ENCODE measurements at regions not wholly inside any gene's neighbourhood (a gene's known extent, or its start where the extent isn't known, plus 50 kb on each side); places are given as distances from the start of the nearest gene placed in this dataset.
"Not testable (repeated sequence)": the region's sequence is repeated elsewhere in the genome, so short reads cannot be mapped to it uniquely, and the experiment has no call there.

DNA sequence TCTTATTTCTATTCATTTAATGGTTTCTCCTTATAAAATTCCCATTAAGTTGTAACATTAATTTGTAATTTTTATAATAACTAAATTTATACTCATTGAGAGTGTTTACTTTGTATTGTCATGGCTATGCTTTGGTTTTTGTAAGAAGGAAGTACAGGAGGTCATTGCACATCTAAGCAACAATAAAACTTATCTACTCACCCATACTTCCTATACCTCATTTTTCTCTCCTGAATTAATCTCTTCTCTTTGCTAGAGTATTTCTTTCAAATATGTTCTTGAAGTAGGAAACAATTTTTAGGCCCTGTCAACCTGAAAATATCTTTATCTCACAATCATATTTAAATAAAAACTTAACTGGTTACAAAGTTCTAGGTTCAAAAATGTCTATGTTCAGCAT lies 95.4 kb upstream of the WDR11 start:
- DNase-seq (ENCODE audit: low spot score): no peak

DNA sequence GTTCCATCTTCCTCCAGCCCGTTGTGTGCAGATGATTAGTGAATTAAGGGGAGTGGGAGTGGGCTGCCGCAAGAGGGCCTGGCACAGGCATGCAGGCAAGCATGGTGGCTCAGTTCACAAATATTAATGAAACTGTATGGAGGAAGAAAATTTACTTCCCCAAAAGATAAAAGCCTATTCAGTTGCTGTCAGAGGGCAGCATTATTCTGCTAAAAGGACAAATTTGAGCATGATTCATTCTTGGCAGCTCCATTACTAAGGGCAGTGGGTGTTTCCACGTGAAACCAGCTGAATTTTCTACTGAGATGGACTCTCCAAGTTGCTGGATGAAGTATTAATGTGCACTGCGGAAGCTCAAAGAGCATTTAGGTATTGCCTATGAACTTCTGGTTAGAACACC lies 90.9 kb upstream of the WDR11 start:
- DNase-seq (ENCODE audit: low spot score): no peak

DNA sequence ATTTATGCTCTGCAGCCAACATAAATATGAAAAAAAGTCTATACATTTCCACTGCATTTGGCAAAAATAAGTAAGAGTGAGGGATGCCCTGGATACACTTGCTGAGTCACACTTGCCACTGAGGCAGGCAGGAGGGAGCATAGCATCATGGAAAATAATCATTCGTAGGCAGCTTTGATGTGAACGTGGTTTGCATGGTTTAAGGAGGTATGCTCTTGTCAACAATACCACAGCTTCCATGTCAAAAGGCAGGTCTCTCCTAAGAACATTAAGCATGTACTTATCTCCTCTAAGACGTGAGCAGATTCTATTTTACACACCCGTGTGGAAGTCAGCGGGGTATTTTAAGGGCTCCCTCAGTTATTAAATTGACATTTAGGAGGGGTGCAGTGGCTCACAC lies 89.2 kb upstream of the WDR11 start:
- no peak for DNase-seq (ENCODE audit: low spot score)

DNA sequence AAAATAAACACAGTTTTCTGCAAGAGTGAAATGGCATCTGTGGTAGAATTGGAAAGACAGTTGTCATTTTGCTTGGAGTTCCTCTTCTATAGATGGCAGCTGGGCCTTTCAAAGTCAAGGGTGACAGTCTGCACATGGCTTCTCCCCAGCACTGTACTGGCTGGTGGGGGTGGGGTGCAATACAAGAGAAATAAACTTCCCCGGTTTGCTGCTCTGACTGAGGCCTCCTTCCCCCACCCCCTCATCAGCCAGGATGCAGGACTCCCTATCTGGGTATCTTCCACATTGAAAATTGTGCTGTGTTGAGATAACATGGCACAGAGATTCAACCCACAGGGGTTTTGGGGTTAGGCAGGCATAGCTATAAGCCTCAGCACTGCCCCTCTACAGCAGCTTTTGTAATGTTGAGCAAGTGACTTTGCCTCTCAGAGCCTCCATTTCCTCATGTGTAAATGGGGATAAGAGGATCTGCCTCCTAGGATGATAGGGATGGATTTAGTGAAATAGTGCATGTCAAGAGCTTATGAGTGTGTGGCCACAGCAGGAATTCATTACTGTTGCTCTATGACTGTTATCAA lies 85.8 kb upstream of the WDR11 start:
- DNase-seq (ENCODE audit: low spot score): no peak

DNA sequence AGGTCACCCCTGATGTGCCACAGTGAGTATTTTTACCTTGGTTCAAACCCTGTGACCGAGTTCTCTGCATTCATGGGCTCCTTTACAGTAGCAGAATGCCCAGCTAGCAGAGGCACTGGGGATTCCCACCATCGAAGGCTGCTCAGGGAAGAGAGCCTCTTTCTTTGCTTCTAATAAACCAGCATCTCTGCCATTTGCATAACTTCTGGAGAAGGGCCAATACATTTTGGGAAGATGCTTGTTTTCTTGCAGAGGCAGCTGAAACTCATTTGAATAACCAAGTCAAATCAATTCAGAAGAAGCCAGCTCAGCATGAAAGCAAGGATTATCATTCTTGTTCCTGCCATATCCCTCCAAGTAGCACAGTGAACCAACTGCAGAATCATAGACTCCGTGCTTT lies 82.9 kb upstream of the WDR11 start:
- no peak for DNase-seq (ENCODE audit: low spot score)

DNA sequence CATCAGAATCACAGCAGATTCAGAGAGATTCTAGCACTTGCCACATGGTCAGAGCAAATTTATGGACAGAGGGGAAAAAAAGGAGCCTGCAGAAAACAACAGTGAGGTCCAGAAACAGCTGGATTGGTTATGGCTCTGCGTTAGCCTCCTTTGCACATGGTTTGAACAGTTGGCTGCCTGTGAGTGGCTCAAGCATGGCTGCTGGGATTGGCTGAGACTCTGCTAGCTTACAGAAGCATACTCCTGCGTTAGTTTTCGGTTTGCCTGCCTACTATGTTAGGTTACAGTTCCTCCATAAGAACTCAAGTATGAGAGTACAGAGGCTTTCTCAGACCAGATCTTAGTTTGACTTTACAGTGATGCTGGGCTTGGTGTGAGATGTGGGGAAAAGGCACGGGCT lies 80.7 kb upstream of the WDR11 start:
- DNase-seq (ENCODE audit: low spot score): no peak

DNA sequence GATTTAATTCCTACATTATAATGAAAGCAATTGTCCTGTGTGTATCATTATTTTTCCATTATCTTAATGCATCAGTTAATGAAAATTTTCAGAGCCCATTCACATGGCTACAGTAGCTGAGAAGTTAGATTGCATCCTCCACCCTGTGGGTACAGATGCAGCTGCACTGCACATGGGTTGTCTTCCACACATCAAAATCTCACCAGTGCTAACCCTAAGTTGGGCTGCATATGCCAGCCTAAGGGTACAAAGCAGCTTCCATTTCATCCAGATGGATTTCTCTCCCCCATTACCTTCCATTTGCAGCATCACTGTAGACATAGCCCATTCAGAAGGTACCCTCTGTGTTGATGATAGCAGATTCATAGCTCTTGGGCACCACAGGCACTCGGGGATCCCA lies 74.7 kb upstream of the WDR11 start:
- no peak for DNase-seq (ENCODE audit: low spot score)

DNA sequence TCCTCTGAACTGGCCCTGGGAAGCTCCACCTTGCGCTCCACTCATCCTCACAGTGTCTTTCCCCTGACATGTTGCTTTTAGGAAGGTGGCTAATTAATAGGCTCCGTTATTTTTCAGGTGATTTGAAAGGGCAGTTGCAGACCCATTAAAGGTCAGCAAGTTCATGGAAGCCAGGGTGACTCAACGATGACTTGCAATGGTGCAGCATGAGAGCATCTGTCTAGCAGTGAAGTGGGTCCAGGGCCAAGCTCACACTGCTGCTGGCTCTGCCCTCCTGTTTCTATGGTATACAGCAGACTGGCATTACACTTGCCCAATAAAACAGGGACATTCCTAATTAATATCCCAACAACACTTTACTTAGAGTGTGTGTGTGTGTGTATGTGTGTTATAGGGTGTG lies 68.8 kb upstream of the WDR11 start:
- no peak for DNase-seq (ENCODE audit: low spot score)

DNA sequence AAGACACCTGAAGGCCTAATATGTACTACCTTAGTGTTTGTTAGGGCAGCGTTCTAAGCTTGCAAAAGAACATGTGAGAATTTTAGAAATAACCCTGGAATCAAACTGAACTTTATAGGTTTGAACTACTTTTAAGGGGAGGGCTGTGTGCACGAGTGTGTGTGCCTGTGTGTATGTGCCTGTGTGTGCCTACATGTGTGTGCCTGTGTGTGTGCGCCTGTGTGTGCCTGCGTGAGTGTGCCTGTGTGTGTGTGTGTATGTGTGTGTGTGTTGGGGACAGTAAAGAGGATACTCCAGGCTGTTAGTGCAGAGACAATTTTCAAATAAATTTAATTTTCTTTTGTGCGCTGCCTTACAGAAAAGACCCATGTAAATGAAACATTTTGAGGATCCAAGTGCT lies 68.1 kb upstream of the WDR11 start:
- no peak for DNase-seq (ENCODE audit: low spot score)

DNA sequence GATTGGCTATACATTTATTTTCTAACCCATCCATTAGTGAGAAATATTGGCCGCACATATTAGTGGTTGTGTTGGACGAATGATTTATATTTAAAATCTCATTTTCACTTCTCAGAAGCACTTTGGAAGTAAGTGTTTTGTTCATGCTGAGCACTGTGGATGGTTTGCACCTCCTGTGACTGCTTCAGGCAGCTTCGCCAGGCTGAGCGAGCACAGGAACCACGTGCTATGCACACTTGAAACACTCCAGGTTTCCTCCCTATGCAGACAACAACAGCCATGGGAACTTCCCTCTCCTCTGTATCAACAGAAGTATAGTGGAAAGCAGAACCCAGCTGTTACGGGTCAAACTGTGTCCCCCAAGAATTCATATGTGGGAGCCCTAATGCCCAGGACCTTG lies 67.3 kb upstream of the WDR11 start:
- DNase-seq (ENCODE audit: low spot score): no peak

DNA sequence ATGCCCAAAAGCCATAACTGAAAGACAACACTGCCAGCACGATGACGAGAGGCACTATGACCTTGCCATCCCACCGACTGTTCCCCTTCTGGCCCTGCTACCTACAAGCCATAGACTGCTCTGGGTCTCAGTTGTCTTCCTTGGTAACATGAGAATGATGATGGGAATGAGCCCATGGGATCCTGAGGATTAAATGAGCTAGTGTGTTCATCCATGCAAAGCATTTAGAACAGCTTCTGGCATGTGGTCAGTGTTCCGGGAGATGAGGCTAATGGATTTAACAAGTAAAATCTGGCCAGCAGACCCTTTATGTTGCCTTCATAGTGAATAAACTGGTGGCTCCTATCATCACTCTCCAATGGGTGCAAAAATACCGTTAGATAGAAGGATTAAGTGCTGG lies 62.4 kb upstream of the WDR11 start:
- DNase-seq (ENCODE audit: low spot score): no peak

DNA sequence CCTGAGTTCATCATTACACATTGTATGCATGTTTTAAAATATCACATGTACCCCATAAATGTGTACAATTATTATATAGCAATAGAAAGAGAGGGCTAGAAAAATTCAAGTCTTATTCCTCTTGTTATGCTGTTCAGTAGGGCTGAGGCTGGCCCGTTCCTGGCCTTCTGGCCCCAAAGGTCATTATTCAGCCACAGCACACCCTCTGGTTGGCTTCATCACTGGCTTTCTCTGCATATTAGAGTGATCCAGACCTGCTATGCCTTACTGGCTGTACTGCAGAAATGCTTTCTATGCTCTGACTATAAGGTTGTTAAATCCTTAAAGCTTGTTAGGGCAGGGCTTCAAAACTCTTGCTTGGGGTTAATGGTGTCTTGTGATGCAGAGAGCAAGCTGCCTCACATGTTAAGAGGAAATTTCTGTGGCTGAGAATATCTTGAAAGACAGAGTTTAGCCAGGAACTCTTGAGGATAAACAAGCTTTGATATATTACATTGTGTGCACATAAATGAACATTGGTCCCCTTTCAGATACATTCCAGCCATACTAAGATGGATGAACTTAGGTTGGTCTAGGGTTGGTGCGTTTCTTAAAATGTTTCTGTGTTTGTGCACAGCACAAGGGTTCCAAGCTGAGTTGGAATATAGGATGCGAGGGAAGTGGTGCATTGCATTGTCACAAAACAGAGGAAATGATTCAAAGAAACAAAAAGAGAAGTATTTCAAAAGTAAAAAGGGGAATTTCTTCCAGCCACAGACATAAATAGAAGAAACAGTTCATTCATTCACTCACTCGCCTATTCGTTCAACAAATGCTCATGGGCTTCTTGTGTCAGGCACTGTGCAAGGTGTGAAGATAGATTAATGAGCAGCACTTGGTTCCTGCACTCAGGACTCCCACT lies 61.6 kb upstream of the WDR11 start:
- no peak for DNase-seq (ENCODE audit: low spot score)

DNA sequence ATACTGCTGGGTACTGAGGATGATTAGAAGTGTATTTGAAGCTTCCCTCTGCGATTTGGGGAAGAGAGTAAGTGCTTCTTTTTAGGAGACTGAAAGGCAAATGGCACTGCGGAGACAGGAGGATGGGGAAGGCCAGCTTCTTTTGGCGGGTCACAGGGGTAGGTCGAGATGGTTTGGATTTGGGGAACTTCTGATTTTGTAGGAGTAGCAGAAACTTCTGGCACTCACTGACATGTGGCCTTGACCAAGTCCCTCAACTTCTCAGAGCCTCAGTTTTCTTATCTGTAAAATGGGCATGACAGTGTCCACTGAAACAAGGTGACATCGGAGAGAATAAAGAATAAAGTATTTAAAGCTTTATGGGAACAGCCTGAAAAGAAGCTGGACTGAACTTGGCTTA lies 59.8 kb upstream of the WDR11 start:
- DNase-seq (ENCODE audit: low spot score): no peak

DNA sequence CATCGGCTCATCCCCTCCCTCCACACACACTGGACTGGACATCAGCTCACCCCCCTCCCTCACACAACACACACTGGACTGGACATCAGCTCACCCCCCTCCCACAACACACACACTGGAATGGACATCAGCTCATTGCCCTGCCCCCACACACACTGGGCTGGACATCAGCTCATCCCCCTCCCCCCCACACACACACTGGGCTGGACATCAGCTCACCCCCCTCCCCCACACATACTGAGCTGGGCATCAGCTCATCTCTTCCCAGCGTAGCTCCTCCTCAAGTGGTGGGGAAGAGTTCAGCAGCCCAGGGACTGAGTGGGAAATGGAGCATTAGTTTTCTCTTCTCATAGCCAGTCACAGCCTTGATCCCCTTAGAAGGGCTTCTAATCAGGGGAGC lies 58.1 kb upstream of the WDR11 start:
- DNase-seq (ENCODE audit: low spot score): no peak

DNA sequence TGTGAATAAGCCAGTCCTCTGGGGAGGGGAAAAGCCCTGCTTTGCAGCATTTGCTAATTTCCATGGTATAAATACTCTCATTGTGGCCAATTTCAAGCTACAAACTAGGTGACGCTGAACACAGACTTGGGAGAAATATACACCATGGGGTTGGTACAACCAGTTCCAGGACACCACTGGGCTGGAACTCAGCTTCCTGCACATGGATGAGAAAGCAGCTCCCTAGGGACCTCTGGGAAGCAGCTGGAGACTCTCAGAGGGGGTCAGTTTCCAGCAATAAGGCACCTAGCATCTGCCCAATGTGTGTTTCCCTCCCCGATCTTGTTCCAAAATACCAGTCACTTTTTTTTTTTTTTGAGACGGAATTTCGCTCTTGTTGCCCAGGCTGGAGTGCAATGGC lies 56.8 kb upstream of the WDR11 start:
- no peak for DNase-seq (ENCODE audit: low spot score)

DNA sequence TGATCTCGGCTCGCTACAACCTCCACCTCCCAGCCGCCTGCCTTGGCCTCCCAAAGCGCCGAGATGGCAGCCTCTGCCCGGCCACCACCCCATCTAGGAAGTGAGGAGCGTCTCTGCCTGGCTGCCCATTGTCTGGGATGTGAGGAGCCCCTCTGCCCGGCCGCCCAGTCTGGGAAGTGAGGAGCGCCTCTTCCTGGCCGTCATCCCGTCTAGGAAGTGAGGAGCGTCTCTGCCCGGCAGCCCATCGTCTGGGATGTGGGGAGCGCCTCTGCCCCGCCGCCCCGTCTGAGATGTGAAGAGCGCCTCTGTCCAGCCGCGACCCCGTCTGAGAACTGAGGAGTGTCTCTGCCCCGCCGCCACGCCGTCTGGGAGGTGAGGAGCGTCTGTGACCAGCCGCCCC lies 52.9 kb upstream of the WDR11 start:
- not testable (repeated sequence) for DNase-seq (ENCODE audit: low spot score)

DNA sequence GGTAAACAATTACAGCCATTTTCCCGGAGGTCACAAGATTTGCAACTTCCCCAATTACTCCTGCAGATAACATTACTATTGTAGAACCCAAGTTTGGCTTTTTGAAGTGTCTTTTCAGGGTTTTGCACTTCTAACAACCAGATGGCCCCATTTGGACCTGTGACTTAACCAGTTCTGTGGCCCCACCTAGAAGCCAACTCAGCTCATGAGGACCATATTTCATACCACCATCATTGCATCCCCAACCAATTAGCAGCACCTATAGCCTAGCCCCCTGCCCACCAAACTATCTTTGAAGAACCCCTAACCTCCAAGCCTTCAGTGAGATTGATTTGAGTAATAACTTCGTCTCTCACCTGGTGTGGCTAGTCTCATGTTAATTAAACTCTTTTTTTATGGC lies 51.3 kb upstream of the WDR11 start:
- DNase-seq (ENCODE audit: low spot score): no peak

DNA sequence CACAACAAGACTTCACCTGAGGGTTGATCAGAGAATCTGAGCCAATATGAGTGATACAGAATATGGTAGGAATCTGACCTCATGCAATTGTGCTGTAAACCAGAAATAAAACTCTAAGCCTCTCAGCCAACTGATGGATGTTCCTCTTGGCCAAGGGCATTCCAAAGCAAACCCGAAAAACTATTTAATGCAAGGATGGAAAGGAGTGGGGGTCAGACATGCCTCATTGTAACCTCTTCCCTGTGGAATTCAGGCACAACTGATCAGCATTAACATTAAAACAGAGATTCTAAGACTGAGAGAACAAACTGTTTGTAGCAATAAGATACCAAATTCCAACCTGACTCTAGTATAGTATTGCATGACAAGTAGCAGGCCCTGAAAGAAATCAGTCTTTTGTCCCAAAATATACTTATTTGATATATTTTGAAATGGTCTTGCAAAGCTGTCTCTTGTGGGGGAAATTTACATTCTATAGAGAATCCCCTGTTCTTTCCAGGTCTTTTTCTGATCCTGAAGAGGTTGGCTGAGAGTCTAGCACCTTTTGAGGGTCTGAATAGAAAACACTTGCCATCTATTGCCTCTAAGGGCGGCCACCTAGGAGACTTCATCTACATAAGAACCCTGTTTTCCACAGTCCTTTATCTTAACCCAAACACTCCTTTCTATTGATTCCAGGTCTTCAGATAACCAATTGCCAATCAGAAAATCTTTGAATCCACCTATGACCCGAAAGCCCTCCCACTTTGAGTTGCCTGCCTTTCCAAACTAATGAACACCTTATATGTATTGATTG lies 50.4 kb upstream of the WDR11 start:
- DNase-seq (ENCODE audit: low spot score): no peak

All from germinal center (tissue), 1 donor.